GM19467 (cell line): ENCODE measurements at regions not wholly inside any gene's neighbourhood (a gene's known extent, or its start where the extent isn't known, plus 50 kb on each side); places are given as distances from the start of the nearest gene placed in this dataset.

Experiments used
- ATAC-seq: cut with Tn5 transposase; IDR thresholded peaks from one replicate; pipeline ENCODE4 v1.9.1; 2021; ENCODE audit warnings: mild to moderate bottlenecking, moderate library complexity; ENCODE audit not compliant: unreplicated experiment

DNA sequence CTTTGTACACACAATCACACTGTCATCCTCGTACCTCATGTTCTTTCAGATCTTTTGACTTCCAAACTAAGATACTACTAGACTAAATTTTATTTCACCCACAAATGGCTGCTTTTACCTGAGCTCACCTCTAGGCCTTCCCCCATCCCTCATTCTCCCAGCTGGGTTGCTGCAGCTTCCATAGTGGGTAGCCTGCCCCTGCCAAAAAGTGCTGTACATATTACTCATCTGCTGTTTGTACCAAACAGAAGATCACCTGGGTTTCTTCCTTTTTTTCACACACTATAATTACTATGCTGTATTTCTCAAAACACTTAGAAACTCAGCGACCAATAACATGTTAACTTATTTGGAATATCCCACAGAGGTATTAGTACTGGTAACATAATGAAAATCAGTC is 267.6 kb upstream of the PRDM1 start:
- ATAC-seq, result no peak

DNA sequence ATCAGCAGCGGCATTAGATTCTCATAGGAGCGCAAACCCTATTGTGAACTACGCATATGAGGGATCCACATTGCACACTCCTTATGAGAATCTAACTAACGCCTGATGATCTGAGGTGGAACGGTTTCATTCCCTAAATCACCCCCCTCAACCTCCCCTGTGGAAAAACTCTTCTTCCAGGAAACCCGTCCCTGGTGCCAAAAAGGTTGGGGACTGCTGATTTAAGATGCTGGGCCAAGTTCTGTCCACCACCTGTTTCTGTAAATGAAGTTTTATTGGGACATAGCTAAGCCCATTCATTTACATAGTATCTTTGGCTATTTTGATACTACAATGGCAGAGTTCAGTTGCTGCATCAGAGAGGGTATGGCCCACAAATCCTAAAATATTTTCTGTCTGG is 268.2 kb upstream of the PRDM1 start:
- no peak for ATAC-seq

DNA sequence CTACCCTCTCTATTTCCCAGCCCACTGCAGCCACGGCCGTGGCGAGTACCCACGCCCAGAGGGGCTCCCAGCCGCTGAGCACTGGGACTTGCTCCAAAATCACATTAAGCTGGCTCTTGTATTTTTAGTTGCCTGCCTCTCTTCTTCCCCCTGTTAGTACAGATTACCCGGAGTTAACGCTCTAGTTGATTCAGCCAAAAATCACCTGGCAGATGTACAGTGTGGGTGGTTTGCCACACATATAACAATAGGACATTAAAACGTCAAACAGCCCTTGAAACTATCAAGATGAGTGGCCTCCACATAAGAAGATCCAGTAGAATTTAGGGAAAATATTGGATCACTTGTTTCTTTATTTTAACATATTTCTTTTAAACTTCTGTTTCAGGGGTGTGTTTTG is 268.8 kb upstream of the PRDM1 start:
- ATAC-seq, result no peak

DNA sequence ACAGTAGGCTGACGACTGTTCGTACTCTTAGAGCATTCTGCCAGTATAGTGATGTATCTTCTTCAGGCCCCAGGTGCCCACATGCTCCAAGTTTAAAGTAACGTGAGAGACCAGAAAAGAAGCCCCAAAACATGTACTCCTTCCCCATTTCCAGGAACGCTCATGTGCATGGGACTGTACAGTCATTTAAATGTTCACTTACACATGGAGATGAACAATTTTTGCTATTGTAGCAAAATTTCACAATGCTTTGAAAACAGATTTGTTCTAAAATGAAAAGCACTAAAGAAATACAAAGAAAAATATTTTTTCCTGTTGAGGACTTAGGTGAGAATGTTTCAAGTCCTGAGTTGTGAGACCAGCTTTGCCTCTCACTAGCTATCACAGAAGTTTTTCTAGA is 269.3 kb upstream of the PRDM1 start:
- ATAC-seq, result no peak

DNA sequence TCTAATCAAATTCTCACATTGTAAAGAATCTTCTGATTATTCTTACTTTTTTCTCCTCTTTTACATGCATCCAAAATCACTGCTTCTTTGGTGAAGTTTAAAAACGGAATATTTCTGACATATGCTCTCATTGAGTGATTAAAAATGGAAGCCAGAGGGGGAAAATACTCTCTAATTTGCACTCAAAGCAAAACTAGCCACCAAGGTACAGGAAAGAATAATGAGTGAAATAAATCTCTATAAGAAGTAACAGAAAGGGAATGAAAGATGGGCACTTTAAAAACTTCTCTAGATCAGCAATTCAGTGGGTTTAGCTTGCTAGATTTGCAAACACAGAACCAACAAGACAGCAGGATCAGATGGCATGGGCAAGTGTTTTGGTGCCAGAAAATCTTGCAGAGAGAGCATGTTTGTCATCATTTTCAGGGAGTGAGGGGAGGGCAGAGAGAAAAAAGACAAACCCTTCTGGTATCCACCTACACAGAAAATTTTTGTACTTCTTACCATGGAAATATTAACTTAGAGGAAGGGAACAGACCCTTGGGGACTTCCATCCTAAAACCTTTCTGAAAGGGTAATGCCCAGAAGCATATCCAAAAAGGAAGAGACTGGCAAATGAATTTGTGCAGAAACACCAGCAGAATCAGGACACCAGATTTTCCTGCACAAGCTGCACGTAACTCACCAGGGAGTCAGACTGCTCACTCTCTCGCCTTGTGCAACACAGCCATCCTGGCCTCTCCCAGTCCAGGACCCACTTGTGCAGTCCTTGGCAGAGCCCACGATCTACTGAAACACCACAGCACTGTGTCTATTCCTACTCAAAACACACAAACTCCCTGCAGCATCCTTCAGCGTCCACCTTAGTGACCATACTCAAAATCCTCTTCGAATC is 270.2 kb upstream of the PRDM1 start:
- no peak for ATAC-seq

DNA sequence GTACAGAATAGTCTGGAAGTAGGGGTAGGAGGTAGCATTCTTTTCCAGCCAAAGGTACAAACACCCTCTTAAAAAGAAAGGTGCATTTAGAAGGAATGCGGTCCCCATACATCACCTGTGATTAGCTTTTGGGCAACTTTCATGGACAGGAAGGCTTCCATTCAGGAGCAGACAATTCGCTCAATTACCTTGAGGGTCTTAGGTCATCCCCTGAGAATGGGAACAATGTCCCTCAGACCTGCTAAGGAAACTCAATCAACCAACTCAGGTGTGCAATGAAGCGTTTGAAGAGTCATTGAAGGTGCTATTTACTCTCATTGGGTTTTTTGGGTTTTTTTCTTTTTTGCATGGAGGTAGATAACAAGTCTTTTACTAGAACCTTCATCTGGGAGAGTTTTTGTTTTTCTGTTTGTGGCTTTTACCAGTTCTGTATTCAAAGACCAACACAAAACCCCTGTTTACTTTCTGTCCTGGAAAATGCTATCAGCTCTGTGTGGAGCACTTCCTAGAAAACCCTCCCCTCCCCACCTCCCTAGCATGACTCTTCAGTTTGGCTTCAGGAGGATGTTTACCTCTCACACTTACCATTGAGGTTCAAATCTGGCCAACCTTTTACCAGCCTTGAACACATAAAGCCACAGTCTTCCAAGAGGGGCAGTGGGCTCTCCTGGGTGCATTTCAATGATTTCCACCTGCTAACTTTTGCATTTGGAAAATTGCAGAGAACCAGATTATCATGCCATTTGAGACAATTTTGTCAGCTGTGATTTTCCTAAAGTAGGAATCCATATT is 271.2 kb upstream of the PRDM1 start:
- ATAC-seq, result no peak

DNA sequence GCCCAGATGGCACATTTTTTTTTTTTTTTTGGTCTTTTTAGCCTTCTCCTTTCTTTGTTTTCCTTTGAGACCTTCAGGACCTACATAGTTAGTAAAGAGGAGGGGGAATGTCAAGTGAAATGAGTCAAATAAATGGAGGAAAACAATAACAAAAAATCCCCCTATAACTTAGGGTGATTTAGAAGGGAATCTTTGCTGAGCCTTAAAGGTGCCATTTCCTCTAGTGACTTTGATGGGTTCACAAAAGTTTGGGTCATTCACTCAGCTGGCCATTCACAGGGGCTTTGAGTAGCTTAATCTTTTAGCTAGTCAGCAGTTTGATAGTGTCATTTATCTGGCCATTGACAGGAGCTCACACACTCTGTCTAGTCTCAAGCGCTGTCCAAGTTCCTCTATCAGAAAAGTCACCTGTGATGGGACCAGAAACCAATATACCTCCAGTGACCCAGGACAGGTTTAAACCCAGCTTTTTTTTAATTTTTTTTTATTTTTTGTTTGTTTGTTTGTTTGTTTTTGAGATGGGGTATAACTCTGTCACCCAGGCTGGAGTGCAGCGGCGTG is 275.1 kb upstream of the PRDM1 start:
- no peak for ATAC-seq

DNA sequence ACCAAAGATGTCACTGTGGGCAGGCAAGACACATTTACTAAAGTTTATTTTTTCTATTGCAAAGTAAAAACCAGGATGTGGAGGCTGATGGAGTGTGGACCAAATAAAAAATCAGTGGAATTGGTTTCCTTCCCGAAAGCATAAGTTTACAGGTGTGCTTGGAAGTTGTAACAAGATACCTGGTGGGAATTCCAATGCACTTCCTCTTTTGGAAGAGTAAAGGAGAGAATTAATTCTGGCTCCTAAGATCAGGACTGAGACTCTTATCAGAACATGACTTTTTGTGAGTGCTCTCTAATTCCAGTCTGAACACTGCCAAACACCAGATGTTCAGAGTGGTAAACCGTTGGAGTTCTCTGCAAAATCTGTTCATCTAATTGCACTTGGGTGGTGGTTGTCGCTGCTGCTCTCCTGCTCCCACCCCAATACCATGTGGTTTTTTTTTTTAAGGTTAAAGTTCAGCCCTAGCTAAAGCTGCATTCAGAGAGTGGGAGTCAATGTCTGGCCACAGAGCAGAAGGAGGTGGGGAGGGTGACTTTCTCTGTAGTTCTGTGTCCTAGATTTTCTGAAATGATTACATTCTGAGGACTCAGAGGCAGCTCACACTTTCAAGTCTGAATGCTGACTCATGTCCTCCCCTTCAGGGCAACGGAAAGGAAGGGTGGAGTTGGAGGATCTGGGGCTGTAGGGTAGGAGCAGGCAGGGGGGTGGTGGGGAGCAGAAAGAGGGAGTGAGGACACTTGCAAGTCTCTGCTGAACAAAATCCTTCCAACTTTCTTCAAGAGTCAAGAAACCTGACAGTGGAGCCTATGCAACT is 275.8 kb upstream of the PRDM1 start:
- ATAC-seq, result no peak

DNA sequence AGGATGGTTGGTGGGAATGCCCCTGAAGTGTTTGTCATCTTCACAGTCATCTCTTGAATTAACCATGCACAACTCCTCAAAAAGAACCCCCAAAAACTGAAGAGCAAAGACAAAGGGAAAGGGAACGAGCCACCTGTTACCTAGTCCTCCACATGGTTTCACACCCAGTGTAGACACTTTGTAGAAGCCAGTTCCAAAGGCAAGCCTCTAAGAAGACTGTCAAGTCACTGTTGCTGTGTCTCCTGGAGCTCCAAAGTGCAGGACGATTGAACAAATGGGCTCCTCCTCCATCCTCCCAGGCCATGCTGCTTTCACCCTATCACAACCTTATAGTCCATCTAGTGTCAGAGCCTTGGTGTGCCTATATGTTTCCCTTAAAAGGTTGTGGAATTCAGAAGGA is 277.6 kb upstream of the PRDM1 start:
- ATAC-seq, result no peak

DNA sequence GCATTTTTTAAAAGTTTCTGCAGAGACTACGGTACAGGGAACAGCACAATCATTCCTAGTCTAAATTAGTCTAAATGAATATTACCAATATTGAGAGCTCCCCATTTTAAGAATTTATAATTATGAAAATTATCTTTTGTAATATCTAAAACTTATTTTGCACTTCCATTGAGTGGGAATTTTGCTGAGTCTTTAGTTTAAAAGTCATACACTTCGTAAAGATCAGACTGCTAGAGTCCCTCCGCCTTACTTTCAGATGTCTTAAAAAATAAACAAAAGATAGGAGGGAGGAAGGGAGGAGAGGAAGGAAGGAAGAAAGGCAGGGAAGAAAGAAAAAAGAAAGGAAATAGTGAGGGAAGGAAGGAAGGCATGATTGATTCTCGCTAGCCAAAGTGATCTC is 278.2 kb upstream of the PRDM1 start:
- ATAC-seq, result no peak

DNA sequence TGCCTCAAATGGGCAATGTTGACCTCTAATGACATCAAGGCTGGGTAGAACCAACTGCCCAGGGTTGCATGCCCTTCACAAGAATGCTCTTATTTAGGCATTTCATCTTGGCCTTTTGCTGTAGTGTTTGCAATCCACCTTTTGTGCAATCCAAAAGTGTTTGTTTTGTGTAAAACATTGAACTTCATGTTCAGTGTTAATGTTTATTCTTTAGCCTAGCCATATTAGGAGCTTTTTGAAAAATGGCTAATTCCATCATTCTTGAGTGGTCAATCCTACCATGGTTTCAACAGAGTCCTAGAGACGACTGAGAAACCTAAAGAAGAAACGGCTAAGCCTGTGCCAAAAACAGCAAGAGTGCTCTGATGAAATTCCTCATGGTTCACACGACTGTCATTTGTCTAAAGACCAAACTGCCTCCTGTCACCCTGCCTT is 279.6 kb upstream of the PRDM1 start:
- no peak for ATAC-seq

DNA sequence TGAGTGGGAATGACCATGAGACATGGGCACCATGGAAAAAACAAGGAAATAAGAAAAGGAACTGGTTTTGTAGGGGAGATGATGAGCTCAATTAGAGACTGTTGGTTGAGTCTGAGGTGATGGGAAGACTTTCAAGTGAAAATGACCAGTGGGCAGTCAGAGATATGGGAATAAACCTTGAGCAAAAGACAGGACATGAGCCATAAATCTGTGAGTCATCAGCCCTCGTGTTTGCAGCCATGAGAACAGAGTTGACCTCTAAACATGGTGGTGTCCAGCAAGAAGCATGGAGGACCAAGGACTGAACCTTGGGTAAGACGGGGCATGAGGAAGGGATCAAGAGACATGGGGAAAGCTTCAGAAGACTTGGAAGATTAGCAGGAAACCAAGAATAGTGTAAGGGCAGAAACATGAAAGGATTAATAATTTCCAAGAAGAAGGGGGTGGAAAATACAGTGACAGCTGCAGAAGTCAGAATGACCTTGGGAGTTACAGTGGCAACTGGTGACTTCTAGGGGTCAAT is 280.6 kb upstream of the PRDM1 start:
- no peak for ATAC-seq

DNA sequence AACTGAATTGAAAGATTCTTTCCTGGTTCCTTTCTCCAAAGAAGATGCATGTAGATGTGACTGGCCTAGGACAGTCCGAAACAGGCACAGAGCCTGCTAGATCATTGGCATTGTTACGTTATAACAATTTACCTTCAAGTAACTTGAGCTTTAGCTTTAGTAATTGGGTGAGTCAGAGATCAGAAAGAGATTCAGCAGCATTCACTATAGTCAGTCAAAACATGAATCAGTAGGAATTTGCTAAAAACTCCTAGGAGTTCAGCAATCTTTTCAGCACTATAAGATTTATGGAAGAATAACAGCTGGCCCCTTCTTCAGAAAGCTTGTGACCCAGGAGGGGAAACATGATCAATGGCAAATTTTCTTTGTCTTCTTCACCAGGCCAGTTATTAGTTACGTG is 281.7 kb upstream of the PRDM1 start:
- ATAC-seq, result no peak

DNA sequence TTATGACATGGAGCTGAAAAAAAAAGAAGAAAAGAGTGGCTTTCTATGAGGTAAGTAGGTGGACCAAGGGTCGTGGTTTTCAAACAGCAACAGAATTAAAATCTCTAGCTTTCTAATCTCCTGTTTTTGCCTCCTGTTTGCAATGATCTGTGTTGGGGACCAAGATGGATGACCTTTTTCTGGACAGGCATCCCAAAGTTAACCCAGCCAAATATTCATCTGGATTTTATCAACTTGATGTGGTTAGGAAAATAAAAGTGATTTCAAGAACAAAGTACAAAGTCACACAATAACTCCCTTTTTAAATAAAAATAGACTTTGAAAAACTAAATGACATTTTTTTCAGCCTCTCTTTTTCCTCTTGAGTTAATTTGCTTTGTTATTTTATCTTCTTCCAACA is 282.1 kb upstream of the PRDM1 start:
- no peak for ATAC-seq

DNA sequence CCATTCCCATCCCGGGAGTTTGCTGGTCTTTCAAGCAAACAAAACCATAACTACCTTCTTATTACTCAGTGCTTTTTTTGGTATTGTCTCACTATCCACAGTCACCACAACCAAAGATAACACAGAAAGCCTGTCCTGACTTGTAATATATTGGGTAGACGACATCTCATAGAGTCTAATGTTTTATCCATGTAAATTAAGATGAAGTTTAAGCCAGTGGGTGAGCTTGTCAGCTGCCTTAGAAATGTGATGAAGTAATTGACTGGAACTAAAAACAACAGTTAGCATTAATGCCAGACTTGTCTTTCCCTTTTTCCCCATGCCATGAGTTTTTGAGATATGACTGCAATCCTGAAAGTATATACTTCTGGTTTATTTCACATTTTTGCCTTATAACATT is 282.7 kb upstream of the PRDM1 start:
- no peak for ATAC-seq

DNA sequence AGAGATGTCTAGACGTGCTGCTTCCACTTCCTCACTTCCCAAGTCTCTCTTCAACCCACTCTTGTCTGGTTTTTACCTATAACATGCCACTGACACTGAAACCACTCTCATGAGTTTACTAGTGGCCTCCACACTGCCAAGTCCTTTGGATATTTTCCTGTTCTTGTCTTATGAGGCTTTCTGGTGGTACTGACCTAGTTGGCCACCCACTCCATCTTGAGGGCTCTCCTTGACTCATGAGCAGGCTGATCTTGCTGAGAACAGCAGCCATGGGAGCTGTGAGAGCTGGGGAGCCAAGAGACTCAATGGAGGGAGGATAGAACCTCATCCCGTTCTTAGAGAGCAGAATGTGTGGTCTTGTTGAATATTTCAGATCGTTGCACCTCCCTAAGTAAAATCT is 283.4 kb upstream of the PRDM1 start:
- ATAC-seq, result no peak

DNA sequence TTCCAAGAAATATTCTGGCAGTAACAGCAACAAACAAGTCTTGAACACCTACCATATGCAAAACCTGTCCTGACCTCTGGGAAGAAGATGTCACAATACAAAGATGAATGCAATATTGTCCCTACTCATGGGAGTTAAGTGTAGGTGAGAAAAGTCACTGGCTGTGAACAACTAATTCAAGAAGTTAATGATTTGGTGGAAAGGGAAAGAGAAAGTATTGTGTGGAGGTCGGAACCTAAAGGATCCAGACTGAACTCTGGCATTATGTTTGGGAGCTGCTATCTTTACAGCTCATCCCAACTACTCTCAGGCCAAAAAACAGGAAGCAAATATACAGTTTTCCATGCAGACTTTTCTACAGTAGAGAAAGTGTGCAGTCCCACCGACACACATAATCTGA is 285.3 kb upstream of the PRDM1 start:
- ATAC-seq, result no peak

DNA sequence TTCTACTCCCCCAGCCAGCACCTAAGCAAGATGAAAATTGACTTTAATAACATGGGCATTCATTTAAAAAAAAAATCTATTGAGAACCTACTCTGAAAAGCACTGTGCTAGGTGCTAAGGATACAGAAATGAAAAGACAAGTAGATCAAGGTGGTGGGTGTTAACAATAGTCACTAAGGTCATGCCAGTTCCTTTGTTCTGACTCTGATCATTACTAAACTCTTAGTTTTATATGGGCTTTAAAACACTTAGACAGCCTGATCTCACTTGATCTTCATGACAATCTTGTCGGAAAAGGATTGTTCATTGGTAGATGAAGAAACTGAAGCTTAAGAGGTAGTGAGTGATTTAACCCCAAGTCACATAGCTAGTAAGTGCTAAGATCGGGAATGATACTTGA is 285.7 kb upstream of the PRDM1 start:
- no peak for ATAC-seq

DNA sequence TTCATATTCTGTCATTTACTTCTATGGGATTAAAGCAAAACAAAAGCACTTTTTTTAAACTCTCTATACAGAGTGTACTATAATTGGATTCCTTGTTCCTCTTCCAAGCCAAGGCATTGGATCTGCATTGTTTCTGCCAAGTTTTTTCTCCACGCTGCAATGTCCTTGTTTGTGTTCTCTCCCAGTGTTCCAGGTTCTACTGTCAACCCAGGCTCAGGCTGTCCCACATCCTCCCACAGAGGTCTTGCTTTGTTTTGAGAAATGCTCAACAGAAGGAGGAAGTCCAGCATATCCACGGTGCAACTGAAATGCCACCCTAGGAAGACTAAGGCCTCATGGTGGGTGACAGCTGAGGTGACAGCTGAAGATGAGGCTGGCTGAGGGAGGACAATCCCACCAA is 287.1 kb upstream of the PRDM1 start:
- ATAC-seq, result no peak

DNA sequence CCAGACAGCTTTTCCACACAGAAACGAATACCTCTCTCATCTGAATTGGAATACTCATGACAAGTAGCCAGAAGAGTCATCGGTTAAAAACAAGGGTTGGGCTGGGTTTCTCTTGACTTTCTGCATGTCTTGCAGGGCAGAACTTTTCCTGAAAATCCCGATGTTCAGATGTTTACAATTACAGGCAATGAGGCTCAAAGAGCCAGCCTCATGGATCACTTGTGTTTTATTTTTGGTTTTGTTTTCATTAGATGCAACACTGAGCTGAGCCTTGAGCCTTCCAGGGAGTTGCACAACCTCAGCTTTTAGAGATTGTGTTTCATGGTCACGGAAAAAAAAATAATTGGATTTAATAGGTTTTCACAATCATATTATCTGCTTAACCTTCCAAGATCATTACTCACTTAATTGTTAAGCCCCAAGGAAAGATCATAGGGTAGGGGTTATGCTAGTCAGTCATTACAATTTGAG is 288.1 kb upstream of the PRDM1 start:
- ATAC-seq, result no peak
